Stimulated activated CD8-positive, alpha-beta memory T cell treated with anti-CD3 and anti-CD28 coated beads, Interleukin-4, amount 100 ng/mL, for 24 hours (primary cell): ENCODE measurements at regions not wholly inside any gene's neighbourhood (a gene's known extent, or its start where the extent isn't known, plus 50 kb on each side); places are given as distances from the start of the nearest gene placed in this dataset.

Source experiments
- DNase-seq: peaks from one replicate; pipeline ENCODE4 v3.0.0-alpha.2; 2020; ENCODE audit warnings: low read depth

- no peak for DNase-seq
Observed at GRCh38 chrX:45771560-45772340, 571.1 kb upstream of the DIPK2B start.

- DNase-seq = no peak
Observed at GRCh38 chrX:45771114-45771513, 570.4 kb upstream of the DIPK2B start.

DNA sequence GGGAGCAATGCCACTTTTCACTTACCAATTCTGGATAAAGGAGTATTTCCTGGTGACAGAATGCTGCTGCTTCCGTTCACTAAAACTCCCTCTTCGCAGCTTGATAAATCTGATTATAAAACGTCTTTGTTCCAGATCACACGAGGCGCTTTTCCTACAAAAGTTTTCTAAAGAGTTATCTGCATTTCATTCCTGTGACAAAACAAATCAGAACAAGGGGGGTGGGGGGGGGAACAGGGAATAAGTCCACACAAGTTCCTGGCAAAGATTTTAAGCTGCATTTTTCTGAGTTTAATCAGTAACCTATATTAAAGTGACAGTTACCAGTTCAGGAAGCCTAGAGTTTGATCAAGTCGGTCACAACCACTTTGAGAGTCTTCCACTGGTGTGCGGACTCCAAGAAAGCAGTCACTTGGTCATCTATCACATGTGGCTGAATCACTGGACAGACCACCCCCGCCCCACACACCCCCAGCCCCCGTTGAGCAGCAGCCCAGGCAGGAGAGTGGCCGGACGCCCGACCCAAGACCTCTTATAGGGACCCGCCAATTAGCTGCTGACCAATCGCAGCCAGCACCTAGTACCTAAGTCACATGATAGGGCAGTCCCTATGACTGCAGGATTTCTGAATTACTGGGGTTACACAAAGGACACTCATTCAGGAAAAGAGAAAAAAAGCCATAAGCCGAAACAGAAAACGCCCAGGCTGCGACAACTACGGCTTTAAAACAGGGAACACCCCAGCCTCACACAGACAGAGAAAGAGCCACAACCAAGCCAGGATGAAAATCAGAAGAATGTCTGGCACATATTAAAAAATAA lies 569.3 kb upstream of the DIPK2B start:
- DNase-seq = no peak

- DNase-seq = no peak
Observed at GRCh38 chrX:45768666-45769236, 568.1 kb upstream of the DIPK2B start.

DNA sequence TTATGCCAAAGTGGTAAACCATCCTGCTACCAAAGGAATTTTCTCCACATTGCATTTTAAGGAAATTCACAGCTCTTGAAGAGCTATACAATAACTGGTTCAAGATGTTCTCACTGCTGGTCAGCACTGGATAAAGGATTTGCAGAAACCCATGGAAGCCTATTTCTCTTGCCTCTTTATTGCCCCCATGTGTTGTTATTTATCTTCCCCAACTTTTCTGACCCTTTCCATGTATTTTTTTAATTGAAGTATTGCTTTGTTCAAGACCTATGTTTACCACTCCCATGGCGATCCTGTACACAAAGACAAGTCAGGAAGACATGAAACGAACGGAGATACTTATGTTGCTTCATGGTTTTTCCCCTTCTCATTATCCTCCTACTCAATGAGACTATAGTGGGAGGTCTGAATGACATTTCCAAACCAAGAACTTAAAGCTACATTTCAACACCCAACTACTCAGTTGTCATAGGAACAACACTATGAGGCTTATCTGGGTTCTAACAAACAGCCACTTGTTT lies 566.4 kb upstream of the DIPK2B start:
- DNase-seq = no peak

DNA sequence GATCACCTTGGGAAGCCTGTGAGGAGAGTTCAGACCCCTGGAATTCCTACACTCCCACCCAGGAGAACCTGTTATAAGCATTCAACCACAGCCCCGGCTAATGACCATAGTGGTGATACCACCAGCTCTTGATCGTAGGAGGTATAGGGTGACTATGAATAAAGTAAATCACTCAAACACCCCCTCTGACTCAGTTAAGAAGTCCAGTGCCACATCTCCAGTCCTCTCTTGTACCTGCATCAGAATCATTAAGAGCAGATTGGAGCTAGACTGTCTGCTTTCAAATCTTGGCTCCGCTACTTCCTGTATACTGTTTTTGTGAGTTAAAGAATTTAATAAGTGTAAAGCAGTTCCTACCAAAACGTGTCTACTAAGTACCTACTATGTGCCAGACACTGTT lies 565.1 kb upstream of the DIPK2B start:
- DNase-seq = no peak

DNA sequence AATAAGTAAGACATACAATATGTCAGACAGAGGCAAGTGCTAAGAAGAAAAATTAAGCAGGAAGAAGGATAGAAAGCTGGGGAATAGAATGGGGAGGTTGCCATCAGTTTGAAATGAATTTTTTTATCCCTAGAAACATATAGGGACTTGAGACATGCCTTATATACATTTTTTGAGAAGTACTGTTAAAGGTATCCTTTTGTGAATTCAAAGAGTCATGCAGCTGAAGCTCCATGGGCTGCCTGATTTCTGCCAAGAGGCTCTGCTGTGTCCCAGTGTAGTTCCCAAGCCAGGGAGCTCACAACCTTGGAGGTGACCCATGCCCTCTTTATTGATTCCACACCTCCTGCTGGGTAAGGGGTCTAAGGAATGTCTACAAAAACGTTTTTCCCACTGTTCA lies 564.6 kb upstream of the DIPK2B start:
- DNase-seq = no peak

DNA sequence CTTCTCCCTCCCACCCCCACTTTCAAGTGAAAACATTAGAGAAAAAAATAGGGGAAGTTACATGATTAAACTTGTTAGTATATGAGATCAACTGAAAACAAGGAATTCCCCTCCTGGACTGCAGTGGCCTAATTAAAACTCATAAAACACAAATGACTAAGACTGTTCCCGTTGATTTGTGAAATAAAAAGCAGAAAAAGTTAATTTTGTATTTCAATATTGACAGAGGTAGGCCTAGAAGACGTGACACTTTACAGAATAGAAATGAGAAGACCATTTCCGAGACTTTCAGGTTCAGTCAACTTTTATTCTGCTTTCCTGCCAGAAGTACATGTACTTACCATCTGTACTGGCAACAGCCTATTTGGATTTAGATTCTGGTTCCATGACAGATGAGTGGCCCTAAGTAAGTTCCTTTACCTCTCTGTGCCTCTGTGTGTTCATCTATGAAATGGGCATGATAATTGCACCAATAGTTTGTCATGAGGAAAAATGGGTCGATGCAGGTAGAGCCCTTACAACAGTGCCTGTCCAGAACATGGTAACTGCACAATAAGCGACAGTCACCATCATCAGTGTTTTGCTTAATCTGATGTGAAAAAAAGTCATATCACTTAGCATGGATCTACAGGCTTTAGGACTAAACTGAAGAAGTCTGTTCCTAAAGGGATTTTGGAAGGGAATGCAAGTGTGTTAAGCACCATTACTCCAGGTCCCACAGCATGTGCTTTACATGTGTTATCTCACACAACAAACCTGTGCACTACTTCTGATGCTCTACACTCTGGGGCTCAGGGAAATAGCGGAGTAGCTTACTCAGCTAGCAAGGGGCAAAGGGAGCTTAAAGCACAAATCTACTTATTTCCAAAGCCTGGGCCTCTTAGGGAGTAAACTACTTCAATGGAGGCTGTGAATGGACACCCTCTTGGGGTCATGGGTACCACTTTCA lies 562.3 kb upstream of the DIPK2B start:
- no peak for DNase-seq

GRCh38 chrX:45761920-45762319 lies 561.2 kb upstream of the DIPK2B start:
- no peak for DNase-seq

- no peak for DNase-seq
Observed at GRCh38 chrX:45760187-45760742, 559.6 kb upstream of the DIPK2B start.

DNA sequence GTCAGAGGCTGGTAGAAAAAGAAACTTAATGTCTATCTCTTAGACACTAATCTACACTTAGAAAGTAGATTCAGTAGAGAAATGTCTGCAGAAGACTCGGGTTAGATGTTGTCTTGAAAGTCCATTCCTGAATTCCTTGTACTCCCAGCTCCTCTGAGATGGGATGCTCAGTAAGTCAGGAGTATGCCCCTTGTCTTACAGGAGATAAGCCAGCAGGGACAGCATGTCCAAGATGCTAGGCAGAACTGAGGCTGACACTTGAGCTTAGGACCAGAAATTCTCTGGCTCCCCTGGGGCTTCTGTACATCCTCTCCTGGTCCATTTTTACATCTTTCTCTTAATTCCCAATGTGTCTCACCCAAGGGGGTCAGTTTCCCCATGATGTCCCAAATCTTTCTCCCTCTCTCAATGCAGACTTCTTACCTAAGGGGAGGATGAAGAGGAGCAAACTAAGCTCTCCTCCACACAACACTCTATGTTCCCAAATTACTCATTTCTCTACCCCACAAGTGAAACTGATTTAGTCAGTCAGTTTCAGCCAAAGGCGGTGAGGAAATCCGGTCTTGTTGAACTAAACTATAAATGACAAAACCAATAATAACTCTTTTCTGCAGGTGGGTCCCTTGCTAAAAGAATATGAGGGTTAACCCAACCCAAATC lies 558.2 kb upstream of the DIPK2B start:
- no peak for DNase-seq

DNA sequence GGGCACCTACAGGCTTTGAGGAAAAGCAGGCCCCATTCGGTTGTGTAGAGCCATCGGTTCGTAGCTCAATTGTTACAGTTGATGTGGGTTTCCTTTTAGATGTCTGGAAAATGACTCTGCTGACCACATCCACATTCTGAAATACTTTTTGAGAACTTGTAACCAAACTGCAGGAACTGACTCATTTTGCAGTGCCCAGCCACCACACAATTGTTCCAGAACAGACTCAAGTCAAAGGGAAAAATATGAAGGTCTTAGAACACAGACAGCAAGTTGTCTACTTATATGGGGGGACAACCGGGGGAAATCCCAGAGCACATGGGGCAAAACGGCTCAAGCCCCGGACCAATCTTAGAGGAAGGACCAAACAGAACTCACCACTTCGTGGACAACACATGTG lies 557.6 kb upstream of the DIPK2B start:
- no peak for DNase-seq

DNA sequence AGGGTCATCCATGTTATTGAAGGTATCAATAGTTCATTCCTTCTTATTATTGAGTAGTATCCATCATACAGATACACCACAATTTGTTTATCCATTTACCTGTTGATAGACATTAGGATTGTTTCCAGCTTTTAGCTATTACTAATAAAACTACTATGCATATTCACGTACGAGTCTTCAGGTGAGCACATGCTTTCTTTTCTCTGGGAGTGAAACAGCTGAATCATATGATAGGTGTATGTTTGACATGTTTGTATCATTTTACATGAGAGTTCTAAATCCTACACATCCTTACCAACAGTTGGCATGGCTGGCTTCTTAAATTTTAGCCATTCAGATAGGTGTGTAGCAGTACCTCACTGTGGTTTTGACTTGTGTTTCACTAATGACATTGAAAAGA lies 556.6 kb upstream of the DIPK2B start:
- DNase-seq = no peak

GRCh38 chrX:45756557-45756956 lies 555.9 kb upstream of the DIPK2B start:
- no peak for DNase-seq

GRCh38 chrX:45755703-45756102 lies 555.0 kb upstream of the DIPK2B start:
- no peak for DNase-seq

DNA sequence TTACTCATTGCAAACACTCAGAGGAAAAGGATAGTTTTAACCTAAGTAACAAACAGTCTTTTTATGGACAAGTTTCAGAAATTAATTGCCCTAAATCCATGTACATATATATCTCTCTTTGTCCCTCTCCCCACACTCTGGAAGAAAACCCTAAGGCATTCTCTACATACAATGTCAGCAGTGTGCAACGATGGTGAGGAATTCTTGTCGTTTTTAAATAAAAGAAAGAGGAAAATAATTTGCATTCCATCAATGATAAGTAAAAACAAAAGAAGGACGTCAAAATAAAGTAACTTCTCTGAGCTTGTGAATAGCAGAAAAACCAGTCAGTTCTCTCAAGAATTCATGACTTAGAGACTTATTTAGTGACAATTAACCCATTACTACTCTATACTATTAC lies 550.5 kb upstream of the DIPK2B start:
- DNase-seq = no peak

- DNase-seq = no peak
Observed at GRCh38 chrX:45750639-45751038, 550.0 kb upstream of the DIPK2B start.

GRCh38 chrX:45749375-45749774 lies 548.7 kb upstream of the DIPK2B start:
- DNase-seq = no peak

GRCh38 chrX:45748369-45748774 lies 547.7 kb upstream of the DIPK2B start:
- DNase-seq = no peak

GRCh38 chrX:45747905-45748304 lies 547.2 kb upstream of the DIPK2B start:
- no peak for DNase-seq

GRCh38 chrX:45745479-45745878 lies 544.8 kb upstream of the DIPK2B start:
- no peak for DNase-seq
